HK-2 (cell line): ENCODE measurements at regions not wholly inside any gene's neighbourhood (a gene's known extent, or its start where the extent isn't known, plus 50 kb on each side); places are given as distances from the start of the nearest gene placed in this dataset.
"Not testable (repeated sequence)": the region's sequence is repeated elsewhere in the genome, so short reads cannot be mapped to it uniquely, and the experiment has no call there.

Experiments
- DNase-seq: peaks from one replicate; pipeline ENCODE4 v3.0.0-alpha.2; 2018; ENCODE audit not compliant: unreplicated experiment

DNA sequence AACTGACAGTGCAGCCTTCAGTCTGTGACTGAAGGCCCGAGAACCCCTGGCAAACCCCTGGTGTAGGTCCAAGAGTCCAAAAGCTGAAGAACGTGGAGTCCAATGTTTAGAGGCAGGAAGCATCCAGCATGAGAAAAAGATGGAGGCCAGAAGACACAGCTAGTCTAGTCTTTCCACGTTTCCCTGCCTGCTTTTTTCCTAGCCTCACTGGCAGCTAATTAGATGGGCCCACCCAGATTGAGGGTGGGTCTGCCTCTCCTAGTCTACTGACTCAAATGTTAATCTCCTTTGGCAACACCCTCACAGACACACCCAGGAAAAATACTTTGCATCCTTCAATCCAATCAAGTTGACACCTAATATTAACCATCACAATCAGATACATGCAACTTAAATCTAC lies 87.8 kb downstream of the TENT5D start:
- not testable (repeated sequence) for DNase-seq

DNA sequence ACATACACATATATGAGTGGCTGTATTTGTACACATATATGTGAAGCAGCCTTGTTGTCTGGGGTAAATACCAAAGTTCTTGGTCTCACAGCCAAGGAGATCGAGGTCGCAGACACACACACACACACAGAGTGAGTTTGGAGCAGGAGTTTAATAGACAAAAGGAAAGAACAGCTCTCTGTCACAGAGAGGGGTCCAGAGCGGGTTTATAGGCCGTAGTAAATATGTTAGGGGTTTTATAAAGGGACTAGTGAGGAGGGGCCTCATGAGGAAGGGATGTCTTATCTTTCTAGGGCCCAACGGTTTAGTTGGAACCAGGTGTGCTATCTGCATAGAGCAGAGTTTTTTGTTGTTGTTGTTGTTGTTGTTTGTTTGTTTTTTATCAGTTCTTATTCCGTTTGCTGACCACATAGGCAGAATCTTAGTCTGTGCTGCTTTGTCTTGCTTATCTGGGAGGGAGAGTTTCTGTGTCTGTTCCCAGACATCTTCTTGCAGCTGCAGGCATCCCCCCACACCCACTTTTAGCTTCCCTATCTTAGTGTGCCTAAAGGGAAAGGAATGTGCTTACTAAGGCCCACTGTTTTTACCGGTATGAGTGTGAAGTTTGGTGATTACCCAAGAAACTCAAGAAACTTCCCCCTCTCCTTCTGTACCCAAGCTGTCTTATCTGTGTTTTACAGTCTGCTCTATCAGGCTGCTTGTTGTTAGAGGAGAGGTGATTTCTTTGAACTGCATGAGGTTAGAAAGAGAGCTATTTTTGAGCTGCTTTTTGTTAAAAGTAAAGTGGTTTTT lies 91.9 kb downstream of the TENT5D start:
- no peak for DNase-seq

DNA sequence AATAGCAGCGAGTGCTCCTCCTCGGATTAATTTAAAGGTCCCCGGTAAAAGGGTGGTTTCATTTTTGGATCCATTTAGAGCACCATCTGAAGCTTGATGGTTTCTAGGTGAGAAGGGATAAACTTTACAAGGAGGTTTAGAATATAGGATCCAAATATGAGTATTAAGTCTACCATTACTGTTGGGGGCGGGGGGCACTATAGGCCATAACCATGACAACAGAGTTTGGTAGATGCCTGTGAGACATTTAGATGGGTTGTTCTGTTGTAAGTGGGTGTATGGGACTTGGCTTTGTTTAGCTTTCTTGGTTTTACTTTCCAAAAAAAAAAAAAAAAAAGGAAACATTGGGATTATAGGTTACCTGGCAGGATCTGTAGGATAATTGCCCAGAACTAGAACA lies 92.7 kb downstream of the TENT5D start:
- no peak for DNase-seq

DNA sequence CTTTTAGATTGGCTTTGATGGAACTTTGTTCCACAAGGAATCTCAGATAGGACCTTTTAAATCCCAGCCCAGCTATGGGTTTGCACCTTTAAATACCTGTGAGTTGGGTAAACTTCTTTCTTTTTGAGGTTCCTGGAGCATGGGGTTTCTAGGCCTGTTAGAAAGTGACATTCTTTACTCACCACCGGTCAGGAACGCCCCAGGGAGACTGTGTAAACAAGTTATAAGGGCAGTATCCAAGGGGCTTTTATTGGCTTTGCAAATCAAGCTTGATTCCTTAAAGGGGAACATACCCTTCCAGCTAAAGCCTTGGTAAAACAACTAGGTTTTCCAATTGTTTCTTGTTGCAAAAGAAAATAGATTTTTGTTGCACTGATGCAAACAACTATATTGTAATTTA lies 93.4 kb downstream of the TENT5D start:
- DNase-seq, result no peak

DNA sequence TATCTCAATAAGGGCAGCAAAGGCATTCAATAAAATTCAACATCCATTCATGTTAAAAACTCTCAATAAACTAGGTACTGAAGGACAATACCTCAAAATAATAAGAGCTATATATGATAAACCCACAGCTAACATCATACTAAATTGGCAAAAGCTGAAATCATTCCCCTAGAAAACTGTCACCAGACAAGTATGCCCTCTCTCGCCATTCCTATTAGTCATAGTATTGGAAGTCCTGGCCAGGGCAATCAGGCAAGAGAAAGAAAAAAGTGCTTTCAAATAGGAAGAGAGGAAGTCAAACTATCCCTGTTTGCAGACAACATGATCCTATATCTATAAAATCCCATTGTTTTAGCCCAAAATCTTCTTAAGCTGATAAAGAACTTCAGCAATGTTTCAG lies 116.8 kb downstream of the TENT5D start:
- no peak for DNase-seq

DNA sequence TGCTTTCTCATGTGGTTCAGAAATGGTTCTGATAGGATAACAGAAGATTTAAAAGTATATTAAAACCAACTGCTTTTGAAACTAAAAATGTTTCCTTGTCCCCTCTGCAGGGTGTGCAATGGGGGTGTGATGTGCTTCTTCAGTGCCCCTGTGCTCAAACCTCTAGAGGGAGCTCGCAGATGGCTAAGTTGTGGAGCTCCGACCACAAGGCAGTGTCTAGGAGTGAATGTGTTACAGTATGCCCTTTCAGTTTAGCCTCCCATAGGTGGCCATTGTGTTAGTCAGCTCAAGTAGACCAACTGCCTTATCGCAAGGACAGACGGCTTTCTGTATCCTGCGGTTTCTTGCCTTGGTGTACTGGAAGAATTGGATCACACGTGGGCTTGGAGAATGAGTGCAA lies 130.5 kb downstream of the TENT5D start:
- DNase-seq, result peak; percentile 12

DNA sequence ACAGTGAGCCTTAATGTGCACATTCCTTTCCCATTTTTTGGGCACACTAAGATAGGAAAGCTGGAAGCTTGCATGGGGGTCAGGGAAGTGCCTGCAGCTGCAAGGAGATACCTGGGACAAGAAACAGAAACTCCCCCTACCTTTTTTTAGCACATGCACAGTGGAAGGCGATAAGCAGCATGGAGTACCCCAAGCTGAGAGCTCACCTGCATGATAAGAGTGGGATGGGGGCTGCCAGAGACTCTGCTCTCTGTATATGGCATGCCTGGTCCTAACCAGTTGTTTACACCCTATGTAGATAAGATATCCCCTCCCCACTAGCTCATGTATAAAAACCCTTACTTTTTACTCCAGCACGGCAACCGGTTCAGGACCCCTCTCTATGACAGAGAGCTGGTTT lies 135.9 kb downstream of the TENT5D start:
- no peak for DNase-seq

DNA sequence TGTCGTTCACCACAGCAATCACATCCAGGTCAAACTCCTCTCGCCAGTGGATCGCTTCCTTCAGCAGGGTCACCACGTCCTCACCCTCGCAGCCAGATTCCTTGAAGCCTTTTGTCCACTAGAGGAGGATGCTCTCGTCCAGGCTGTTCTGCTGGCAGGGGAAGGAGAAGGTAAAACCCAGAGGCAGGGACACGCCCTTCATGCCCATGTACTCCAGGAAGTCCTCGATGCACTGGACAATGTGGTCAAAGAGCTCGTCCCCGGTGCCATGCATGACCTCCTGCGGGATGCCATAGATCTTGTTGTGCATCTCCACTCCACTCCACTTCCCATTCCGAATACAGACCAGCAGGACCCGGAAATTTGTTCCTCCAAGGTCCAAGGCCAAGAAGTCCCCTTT lies 152.4 kb downstream of the TENT5D start:
- DNase-seq, result no peak

DNA sequence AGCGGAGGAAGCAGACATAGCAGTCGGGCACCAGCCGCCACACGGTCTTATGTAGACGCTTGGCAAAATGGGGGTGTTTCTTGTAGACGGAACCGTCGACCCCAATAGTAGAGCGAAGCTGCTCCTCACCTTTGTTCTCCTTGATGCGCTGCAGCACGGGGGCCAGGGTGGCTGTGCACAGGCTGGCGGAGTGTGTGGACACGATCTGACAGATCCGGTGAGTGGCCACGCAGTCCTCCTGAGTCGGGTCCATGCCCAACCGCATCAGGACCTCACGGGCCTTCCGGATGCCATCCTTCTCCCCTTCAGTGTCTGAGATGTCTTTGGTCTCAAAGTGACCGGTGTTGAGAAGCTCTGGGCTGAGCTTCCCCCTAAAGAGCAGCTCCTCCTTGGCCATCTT lies 153.0 kb downstream of the TENT5D start:
- DNase-seq, result no peak

DNA sequence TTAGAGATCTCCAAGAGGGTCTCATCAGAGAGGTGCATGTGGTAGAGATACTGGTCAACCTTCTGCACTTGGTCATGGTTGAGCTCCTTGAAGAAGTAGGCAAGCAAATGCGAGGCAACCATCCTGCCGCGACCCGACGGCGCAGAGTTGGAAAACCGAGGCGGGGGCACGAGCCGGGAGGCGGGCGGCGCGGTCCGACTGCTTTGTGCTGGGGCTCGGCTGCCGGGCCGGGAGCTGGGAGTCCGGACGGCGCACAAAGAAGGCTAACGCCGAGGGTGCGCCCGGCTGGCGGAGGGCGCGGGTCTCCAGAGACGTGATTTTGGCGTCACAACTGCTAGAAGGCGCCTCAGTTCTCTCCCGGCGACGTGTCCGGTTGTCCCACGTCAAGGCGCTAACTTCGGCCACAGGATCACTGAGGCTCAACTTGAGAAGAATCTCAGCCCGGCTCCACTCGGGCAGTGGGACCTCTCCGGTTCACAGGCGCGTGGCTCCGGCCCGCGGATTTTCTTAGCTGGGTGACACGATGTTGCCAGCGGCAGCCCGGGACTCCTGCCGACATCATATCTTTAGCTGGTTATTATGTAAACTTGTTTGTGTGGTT lies 154.3 kb downstream of the TENT5D start:
- DNase-seq, result not testable (repeated sequence)

DNA sequence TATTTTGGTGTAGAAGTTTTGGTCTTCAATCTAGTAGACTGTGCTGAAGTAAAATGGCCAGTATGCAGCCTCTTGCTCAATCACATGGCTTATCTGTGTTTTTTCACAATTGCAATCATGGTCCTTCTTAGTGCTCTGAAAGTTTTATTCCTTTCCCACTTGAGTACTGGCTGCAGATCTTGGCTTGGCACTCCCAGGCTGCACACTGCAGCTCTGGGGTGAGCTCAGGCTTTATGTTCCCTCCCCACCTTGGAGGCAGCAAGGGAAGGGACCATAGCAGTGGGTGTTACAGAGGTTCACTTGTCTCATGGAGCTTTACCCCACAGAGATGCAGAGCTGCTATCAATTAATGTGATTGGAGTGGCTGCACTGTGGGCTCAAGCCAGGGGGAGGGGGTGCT lies 156.0 kb downstream of the TENT5D start:
- no peak for DNase-seq

DNA sequence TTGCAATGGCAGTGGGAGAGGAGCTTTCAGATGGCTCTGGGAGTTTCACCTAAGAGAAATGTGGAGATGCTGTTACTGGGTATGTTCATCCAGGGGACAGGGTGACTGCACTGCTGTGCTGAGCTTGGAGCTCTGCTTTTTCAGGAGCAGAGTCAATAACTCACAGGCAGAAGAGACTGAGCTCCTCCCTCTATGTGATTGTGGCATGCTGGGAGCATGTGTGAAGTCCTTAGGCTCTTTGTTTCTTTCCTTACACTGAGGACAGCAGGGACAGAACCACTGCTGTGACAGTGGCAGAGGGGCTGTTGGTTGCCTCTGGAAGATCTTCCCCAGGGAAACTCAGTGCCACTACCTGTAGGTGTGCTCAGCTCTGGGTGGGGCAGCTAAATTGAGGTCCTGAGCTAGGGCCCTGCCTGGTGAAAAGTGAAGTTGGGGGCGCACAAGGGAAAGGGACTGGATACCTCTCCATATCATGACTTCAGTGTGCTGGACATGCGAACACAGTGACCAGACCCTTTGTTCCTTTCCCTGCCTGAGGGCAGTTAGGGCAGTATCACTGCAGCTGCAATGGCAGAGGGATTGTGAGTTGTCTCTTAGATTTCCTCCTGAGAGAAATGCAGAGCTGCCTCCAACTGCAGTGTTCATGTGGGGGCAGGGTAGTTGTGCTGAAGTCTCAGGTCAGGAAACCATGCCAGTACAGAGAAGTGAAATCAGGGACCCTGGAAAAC lies 156.7 kb downstream of the TENT5D start:
- DNase-seq, result no peak

DNA sequence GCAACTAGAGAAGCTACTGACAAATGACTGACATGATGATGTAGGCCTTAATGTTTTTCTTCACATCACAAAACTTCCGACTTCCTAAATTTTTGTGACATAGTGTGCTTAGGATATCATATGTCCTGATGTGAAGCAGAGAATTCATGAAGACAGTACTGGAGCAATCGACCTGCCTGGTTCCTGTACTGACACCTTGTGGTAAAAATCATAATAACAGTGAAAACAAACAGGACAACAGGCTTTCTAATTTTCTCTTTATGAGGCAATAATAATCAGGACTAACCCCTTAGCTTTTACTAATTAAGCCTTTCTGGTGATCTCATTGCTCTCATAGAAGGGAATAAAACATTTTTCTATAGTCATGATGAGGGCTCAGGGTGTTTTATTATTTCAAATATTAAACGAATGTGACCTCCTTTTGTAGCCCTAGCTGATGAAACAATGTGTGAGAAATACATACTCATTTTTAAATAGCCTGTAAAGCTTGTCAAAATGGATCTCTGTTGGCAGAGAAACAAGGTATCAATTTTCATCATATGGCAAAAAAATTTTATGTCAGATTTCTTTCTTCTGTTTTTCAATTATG lies 158.4 kb downstream of the TENT5D start:
- no peak for DNase-seq

DNA sequence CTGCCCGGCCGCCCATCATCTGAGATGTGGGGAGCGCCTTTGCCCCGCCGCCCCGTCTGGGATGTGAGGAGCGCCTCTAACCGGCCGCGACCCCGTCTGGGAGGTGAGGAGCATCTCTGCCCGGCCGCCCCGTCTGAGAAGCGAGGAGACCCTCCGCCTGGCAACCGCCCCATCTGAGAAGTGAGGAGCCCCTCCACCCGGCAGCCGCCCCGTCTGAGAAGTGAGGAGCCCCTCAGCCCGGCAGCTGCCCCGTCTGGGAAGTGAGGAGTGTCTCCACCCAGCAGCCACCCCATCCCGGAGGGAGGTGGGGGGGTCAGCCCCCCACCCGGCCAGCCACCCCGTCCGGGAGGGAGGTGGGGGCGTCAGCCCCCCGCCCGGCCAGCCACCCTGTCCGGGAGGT lies 170.7 kb downstream of the TENT5D start:
- not testable (repeated sequence) for DNase-seq

DNA sequence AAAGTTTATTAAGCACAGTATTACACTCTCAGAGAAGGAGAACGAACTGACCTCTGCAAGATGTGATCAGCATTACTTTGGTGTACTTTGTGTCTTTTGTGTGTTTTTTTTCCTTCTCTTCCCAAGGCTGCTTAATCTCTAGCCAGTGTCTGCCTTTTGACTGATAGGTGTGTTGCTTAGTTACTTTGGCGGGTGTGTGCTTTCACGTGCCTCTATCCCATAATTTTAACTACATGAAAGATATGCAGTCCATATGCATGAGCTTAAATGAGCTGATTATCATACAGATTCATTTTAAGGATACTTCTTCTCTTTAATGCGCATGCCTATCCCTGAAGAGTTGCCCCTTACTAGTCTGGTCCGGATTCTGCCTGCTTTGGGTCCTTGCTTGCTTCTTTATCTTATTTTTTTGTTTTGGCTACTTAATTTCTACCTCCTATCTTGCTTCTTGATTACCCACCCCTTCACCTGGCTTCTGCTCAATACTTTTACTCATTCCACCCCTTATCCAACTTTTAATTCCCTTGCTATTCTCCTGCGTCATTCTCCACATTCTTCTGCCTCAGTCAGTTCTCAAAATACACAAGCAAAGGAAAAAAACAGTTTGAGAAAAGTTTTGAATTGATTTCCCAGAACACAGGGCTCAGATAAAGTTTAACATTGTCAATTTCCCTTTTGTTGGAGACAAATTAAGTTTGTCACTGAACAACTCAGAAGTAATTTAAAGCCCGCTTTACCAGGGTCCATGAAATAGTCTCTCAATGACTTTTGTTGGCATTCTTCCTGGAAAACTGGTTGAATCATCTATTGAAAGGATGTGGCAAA lies 182.0 kb downstream of the TENT5D start:
- no peak for DNase-seq
